GM12878 (cell line): ENCODE measurements at regions not wholly inside any gene's neighbourhood (a gene's known extent, or its start where the extent isn't known, plus 50 kb on each side); places are given as distances from the start of the nearest gene placed in this dataset.

Source experiments
- ATAC-seq: fragments of 200-7000 bp; cut with Tn5 transposase; 3 replicates; pipeline ENCODE4 v1.9.1; 2020; ENCODE audit warnings: mild to moderate bottlenecking, moderate library complexity
- BruUV-seq: library from RNA; stranded (reverse); fragments of 400-500 nt; replicated peaks from 2 replicates; lab custom pipeline; 2021; lab: Mats Ljungman, UMichigan
- CTCF ChIA-PET: fragments of 300-600 bp; sonication (Branson Sonifier 250); formaldehyde crosslinking; extraction: SDS; loops from one replicate; lab custom pipeline; 2021; ENCODE audit warnings: inconsistent platforms; lab: Yijun Ruan, JAX
- POLR2A ChIA-PET: fragments of 350-600 bp; formaldehyde crosslinking; extraction: SDS; loops from one replicate; lab custom pipeline; 2021; ENCODE audit warnings: inconsistent platforms; lab: Charles Lee
- RAD21 ChIA-PET: fragments of 300-600 bp; sonication (Branson Sonifier 250); formaldehyde crosslinking; loops from one replicate; lab custom pipeline; 2023; ENCODE audit warnings: antibody characterized with exemption; ENCODE audit not compliant: unreplicated experiment; lab: Charles Lee
- SMC1A ChIA-PET: fragments of 300-600 bp; sonication (Branson Sonifier 250); formaldehyde crosslinking; loops from one replicate; lab custom pipeline; 2023; ENCODE audit not compliant: unreplicated experiment, uncharacterized antibody; lab: Charles Lee
- DNase-seq: peaks from one replicate; pipeline ENCODE4 v3.0.0-alpha.2; 2011; ENCODE audit warnings: low read depth, low spot score
- FAIRE-seq: peaks from 3 replicates; lab custom pipeline; 2011; peaks lifted over from hg19 to GRCh38; lab: Jason Lieb, UNC
- H2AFZ ChIP-seq: 2 replicates; pipeline ENCODE4 v1.6.0; 2011; ENCODE audit warnings: low read depth, low read length, control low read depth; ENCODE audit not compliant: control insufficient read depth
- H3K27ac ChIP-seq: 2 replicates; pipeline ENCODE4 v1.5.1; 2011; ENCODE audit warnings: control low read depth; ENCODE audit not compliant: control insufficient read depth, insufficient read depth
- H3K27me3 ChIP-seq, 2 experiments: replicated peaks in 1 of 2; 2 replicates each; pipeline versions ENCODE4 v1.6.0 to v1.6.1; 2011; ENCODE audit warnings: low read length in 1 of 2; ENCODE audit not compliant: control insufficient read depth in 2 of 2, insufficient read depth in 2 of 2
- H3K36me3 ChIP-seq, 2 experiments: 2 replicates each; pipeline ENCODE4 v1.5.1; 2011; ENCODE audit warnings: low read length in 1 of 2; ENCODE audit not compliant: control insufficient read depth in 2 of 2, insufficient read depth in 2 of 2
- H3K4me1 ChIP-seq: 2 replicates; pipeline ENCODE4 v1.6.1; 2011; ENCODE audit warnings: mild to moderate bottlenecking, low read length, moderate library complexity, mixed read lengths; ENCODE audit not compliant: control insufficient read depth, insufficient read depth
- H3K4me2 ChIP-seq: 2 replicates; pipeline ENCODE4 v1.6.0; 2011; ENCODE audit warnings: control low read depth; ENCODE audit not compliant: control insufficient read depth, insufficient read depth
- H3K4me3 ChIP-seq: fragments of 200-600 bp; sonication (generic); 2 replicates; pipeline ENCODE4 v1.5.1; 2016
- H3K79me2 ChIP-seq: 2 replicates; pipeline ENCODE4 v1.6.0; 2011; ENCODE audit warnings: low read length; ENCODE audit not compliant: control insufficient read depth, insufficient read depth
- H3K9ac ChIP-seq: 2 replicates; pipeline ENCODE4 v1.8.0; 2011; ENCODE audit warnings: low read length, control low read depth, mixed read lengths; ENCODE audit not compliant: control insufficient read depth, insufficient read depth
- H3K9me3 ChIP-seq: replicated peaks from 3 replicates; pipeline ENCODE4 v1.5.1; 2011; ENCODE audit warnings: mild to moderate bottlenecking, low read length; ENCODE audit not compliant: control insufficient read depth, insufficient read depth
- H4K20me1 ChIP-seq: 2 replicates; pipeline ENCODE4 v1.6.0; 2011; ENCODE audit not compliant: control insufficient read depth, insufficient read depth
- BCL11A ChIP-seq: IDR thresholded peaks from 2 replicates; pipeline ENCODE4 v1.6.1; 2011; ENCODE audit warnings: low read depth, low read length
- DPF2 ChIP-seq: fragments of 450-650 bp; IDR thresholded peaks from 2 replicates; pipeline ENCODE4 v1.6.1; 2017; ENCODE audit warnings: mild to moderate bottlenecking
- IKZF2 ChIP-seq, 2 experiments: fragments of 450-650 bp; IDR thresholded peaks; 2 replicates each; pipeline ENCODE4 v1.6.1; 2017; ENCODE audit warnings: mild to moderate bottlenecking in 2 of 2, moderate library complexity in 2 of 2
- MXI1 ChIP-seq: fragments of 150-350 bp; IDR thresholded peaks from 2 replicates; pipeline ENCODE4 v1.6.1; 2011; ENCODE audit warnings: low read depth, mild to moderate bottlenecking, inconsistent platforms, low read length, improper control_type of control experiment
- NFYB ChIP-seq: IDR thresholded peaks from 2 replicates; pipeline ENCODE4 v1.6.1; 2011; ENCODE audit warnings: low read depth, mild to moderate bottlenecking, low read length, improper control_type of control experiment, moderate library complexity; ENCODE audit not compliant: insufficient read depth
- POLR2A ChIP-seq: IDR thresholded peaks from 2 replicates; pipeline ENCODE4 v1.6.1; 2011; ENCODE audit warnings: low read depth, mild to moderate bottlenecking, low read length
- POLR2AphosphoS2 ChIP-seq: IDR thresholded peaks from 2 replicates; pipeline ENCODE4 v1.6.1; 2011; ENCODE audit warnings: low read depth, mild to moderate bottlenecking, low read length, improper control_type of control experiment, moderate library complexity
- POU2F2 ChIP-seq: IDR thresholded peaks from 3 replicates; pipeline ENCODE4 v1.6.1; 2011; ENCODE audit warnings: low read depth, mild to moderate bottlenecking, low read length, borderline replicate concordance
- RELA ChIP-seq: fragments of 450-650 bp; IDR thresholded peaks from 2 replicates; pipeline ENCODE4 v1.8.0; 2014; ENCODE audit warnings: borderline replicate concordance; ENCODE audit not compliant: partially characterized antibody
- SMAD5 ChIP-seq: IDR thresholded peaks from 2 replicates; pipeline ENCODE4 v1.6.1; 2016; ENCODE audit warnings: antibody characterized with exemption, low read depth
- SREBF2 ChIP-seq: IDR thresholded peaks from 2 replicates; pipeline ENCODE4 v1.6.1; 2012; ENCODE audit warnings: mild to moderate bottlenecking, low read length
- TCF12 ChIP-seq: IDR thresholded peaks from 2 replicates; pipeline ENCODE4 v1.6.1; 2011; ENCODE audit warnings: low read depth, mild to moderate bottlenecking, low read length
- WRNIP1 ChIP-seq: IDR thresholded peaks from 2 replicates; pipeline ENCODE4 v1.6.1; 2011; ENCODE audit warnings: low read depth, low read length, improper control_type of control experiment, borderline replicate concordance
- ZNF217 ChIP-seq: fragments of 450-650 bp; IDR thresholded peaks from 2 replicates; pipeline ENCODE4 v1.6.1; 2017; ENCODE audit warnings: antibody characterized with exemption, mild to moderate bottlenecking
- ZSCAN29 ChIP-seq: fragments of 450-650 bp; IDR thresholded peaks from 2 replicates; pipeline ENCODE4 v1.6.1; 2017; ENCODE audit warnings: mild to moderate bottlenecking, moderate library complexity
- WGBS: methylation state at CpG from one replicate; pipeline ENCODE4 v1.1.6; 2016; ENCODE audit warnings: low lambda C conversion rate; ENCODE audit not compliant: insufficient replicate concordance, insufficient coverage; ENCODE audit errors: missing lambda C conversion rate; 5-methylcytosine and 5-hydroxymethylcytosine counted together
- in situ Hi-C: fragments of 300-500 bp; cut with MboI; formaldehyde crosslinking; loops from 9 replicates; pipeline ENCODE4 v1.14.3; 2018; ENCODE audit warnings: mixed read lengths
- intact Hi-C: fragments of 100-400 bp; cut with micrococcal nuclease; formaldehyde crosslinking; loops from one replicate; pipeline ENCODE4 v1.14.2; 2022; ENCODE audit not compliant: unreplicated experiment
- TF ChIP-seq, protein P1 (sequence below): fragments of 450-650 bp; IDR thresholded peaks from 2 replicates; pipeline ENCODE4 v1.6.1; 2017; ENCODE audit warnings: mild to moderate bottlenecking, low read depth, inconsistent platforms; ENCODE audit not compliant: poor library complexity, severe bottlenecking
- TF ChIP-seq, protein P2 (sequence below): IDR thresholded peaks from 2 replicates; pipeline ENCODE4 v1.6.1; 2012; ENCODE audit warnings: improper control_type of control experiment, low read depth, low read length; ENCODE audit not compliant: insufficient replicate concordance
- TF ChIP-seq, protein P3 (sequence below): IDR thresholded peaks from 2 replicates; pipeline ENCODE4 v1.6.1; 2012; ENCODE audit warnings: low read length, inconsistent platforms

DNA sequence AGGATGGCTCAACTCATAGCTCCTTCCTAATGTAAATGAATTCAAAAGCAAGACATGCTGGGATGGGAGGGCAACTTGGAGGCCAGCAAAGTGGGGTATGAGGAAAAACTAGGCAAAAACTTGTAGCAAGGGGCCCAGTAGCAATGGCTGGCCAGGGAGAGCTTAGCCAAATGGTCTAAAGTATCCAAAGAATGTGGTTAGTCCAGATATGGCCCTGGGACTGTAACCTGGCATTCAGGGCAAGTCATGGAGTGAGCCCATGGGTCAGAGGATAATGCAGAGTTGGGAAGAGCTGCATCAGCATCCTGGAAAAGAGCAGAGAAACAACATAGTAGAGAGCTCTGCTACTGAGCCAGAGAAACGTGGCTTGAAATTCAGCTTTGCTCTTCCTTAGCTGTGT lies 191.7 kb downstream of the SUCLA2 start:
- Histone ChIP-seq H3K27ac (no peak overlapping the region), H4K20me1 (no peaks in the 10 kb centered on the region), H3K4me1 (no peaks in the 10 kb centered on the region), H3K9ac (no peak overlapping the region), H3K36me3 (no peaks in the 10 kb centered on the region), H3K27me3 (no peaks in the 10 kb centered on the region), H2AFZ (no peak overlapping the region)
- 0% methylated on average over 1 of the region's 1 CpG for WGBS
- POLR2A ChIA-PET = no interaction called here
- CTCF ChIA-PET = interaction anchor here (0.8 to 1.0 kb wide), 2 partner anchors 9 to 169 kb away, joined by 3 read pairs; no protein-coding TSS in a partner anchor
- no peak for DNase-seq
- in situ Hi-C loops = no loop called here
- ATAC-seq = no peak
- TF ChIP-seq, protein P1, sequence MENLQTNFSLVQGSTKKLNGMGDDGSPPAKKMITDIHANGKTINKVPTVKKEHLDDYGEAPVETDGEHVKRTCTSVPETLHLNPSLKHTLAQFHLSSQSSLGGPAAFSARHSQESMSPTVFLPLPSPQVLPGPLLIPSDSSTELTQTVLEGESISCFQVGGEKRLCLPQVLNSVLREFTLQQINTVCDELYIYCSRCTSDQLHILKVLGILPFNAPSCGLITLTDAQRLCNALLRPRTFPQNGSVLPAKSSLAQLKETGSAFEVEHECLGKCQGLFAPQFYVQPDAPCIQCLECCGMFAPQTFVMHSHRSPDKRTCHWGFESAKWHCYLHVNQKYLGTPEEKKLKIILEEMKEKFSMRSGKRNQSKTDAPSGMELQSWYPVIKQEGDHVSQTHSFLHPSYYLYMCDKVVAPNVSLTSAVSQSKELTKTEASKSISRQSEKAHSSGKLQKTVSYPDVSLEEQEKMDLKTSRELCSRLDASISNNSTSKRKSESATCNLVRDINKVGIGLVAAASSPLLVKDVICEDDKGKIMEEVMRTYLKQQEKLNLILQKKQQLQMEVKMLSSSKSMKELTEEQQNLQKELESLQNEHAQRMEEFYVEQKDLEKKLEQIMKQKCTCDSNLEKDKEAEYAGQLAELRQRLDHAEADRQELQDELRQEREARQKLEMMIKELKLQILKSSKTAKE = no peak
- no peak for TF ChIP-seq WRNIP1
- no peak for TF ChIP-seq RELA
- TF ChIP-seq POLR2A = no peak
- TF ChIP-seq, protein P2, sequence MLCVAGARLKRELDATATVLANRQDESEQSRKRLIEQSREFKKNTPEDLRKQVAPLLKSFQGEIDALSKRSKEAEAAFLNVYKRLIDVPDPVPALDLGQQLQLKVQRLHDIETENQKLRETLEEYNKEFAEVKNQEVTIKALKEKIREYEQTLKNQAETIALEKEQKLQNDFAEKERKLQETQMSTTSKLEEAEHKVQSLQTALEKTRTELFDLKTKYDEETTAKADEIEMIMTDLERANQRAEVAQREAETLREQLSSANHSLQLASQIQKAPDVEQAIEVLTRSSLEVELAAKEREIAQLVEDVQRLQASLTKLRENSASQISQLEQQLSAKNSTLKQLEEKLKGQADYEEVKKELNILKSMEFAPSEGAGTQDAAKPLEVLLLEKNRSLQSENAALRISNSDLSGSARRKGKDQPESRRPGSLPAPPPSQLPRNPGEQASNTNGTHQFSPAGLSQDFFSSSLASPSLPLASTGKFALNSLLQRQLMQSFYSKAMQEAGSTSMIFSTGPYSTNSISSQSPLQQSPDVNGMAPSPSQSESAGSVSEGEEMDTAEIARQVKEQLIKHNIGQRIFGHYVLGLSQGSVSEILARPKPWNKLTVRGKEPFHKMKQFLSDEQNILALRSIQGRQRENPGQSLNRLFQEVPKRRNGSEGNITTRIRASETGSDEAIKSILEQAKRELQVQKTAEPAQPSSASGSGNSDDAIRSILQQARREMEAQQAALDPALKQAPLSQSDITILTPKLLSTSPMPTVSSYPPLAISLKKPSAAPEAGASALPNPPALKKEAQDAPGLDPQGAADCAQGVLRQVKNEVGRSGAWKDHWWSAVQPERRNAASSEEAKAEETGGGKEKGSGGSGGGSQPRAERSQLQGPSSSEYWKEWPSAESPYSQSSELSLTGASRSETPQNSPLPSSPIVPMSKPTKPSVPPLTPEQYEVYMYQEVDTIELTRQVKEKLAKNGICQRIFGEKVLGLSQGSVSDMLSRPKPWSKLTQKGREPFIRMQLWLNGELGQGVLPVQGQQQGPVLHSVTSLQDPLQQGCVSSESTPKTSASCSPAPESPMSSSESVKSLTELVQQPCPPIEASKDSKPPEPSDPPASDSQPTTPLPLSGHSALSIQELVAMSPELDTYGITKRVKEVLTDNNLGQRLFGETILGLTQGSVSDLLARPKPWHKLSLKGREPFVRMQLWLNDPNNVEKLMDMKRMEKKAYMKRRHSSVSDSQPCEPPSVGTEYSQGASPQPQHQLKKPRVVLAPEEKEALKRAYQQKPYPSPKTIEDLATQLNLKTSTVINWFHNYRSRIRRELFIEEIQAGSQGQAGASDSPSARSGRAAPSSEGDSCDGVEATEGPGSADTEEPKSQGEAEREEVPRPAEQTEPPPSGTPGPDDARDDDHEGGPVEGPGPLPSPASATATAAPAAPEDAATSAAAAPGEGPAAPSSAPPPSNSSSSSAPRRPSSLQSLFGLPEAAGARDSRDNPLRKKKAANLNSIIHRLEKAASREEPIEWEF = no peak
- TF ChIP-seq, protein P3, sequence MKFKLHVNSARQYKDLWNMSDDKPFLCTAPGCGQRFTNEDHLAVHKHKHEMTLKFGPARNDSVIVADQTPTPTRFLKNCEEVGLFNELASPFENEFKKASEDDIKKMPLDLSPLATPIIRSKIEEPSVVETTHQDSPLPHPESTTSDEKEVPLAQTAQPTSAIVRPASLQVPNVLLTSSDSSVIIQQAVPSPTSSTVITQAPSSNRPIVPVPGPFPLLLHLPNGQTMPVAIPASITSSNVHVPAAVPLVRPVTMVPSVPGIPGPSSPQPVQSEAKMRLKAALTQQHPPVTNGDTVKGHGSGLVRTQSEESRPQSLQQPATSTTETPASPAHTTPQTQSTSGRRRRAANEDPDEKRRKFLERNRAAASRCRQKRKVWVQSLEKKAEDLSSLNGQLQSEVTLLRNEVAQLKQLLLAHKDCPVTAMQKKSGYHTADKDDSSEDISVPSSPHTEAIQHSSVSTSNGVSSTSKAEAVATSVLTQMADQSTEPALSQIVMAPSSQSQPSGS = no peak
- no peak for TF ChIP-seq NFYB
- no peak for TF ChIP-seq TCF12
- TF ChIP-seq BCL11A = no peak
- no peak for TF ChIP-seq POLR2AphosphoS2
- no peak for TF ChIP-seq DPF2
- TF ChIP-seq SREBF2 = no peak
- TF ChIP-seq IKZF2 (IDR thresholded peaks at IDR 0.05) = no peak
- no peak for TF ChIP-seq POU2F2
- no peak for TF ChIP-seq ZNF217
- TF ChIP-seq MXI1 = no peak
- no peak for TF ChIP-seq ZSCAN29
- TF ChIP-seq SMAD5 = no peak
- TF ChIP-seq, all 136 proteins: peak for 0
- Histone ChIP-seq H3K4me3 (no peak overlapping the region), H3K4me2 (no peak overlapping the region), H3K79me2 (no peaks in the 10 kb centered on the region), H3K9me3 (no peaks in the 10 kb centered on the region)
- intact Hi-C loops = no loop called here
- ChIA-PET RAD21 (no interaction called here), SMC1A (no interaction called here)
- no peak for FAIRE-seq
- BruUV-seq = no TSS peak
